Stimulated activated CD4-positive, alpha-beta T cell treated with anti-CD3 and anti-CD28 coated beads, Interleukin-15, amount 100 ng/mL, for 24 hours (primary cell): ENCODE measurements at regions not wholly inside any gene's neighbourhood (a gene's known extent, or its start where the extent isn't known, plus 50 kb on each side); places are given as distances from the start of the nearest gene placed in this dataset.
A peak's percentile ranks its signal among the peaks of the same experiment; 100 is the strongest.

Source experiments
- DNase-seq: peaks from one replicate; pipeline ENCODE4 v3.0.0-alpha.2; 2020

- DNase-seq = no peak
These were observed 254.8 kb upstream of the IRX4 start for GRCh38 chr5:2137444-2138050.

- DNase-seq = peak; percentile 5
These were observed 254.1 kb upstream of the IRX4 start for GRCh38 chr5:2136728-2137333.

DNA sequence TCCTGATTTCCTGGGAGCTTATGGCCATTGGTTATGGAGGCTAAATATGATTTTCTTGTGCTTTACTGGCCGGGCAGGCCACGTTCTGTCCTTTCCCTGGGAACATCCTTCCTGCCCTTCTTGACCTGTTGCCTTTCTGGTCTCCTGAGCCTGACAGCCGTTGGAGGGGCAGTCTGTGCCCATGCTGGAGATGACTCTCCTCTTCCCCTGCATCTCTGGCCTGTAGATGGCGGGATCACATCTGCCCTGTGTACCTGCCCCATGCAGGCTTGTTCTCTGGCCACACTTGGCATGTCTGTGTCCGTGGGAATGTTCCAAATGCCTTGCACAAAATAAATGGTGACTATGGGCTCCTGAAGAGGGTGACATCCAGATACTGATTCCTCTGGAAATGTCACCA lies 253.1 kb upstream of the IRX4 start:
- no peak for DNase-seq

DNA sequence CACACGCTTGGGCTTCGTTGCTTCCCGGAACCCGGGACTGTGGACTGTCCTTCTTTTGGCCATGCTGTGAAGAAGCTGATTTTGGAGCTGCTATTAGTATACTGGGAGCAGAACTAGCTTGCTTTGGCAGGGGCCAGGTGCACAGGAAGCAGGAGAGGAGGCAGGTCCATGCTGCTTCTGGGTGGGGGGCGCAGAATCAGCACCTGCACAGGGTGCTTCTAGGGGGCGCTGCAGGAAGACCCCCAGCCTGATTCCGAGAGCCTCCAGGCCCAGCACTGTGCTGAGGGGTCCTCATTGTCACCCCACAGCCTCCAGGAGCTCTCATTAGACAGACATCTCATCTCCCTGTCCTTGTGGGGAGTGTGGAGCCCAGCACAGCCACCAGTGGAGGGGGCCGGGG lies 252.6 kb upstream of the IRX4 start:
- no peak for DNase-seq

GRCh38 chr5:2134543-2135292 lies 252.0 kb upstream of the IRX4 start:
- DNase-seq = no peak

GRCh38 chr5:2133936-2134335 lies 251.2 kb upstream of the IRX4 start:
- no peak for DNase-seq

- no peak for DNase-seq
These were observed 250.4 kb upstream of the IRX4 start for GRCh38 chr5:2133080-2133479.

- no peak for DNase-seq
These were observed 249.7 kb upstream of the IRX4 start for GRCh38 chr5:2132497-2132847.

- DNase-seq = no peak
These were observed 249.2 kb upstream of the IRX4 start for GRCh38 chr5:2131826-2132496.

- no peak for DNase-seq
These were observed 248.5 kb upstream of the IRX4 start for GRCh38 chr5:2131196-2131595.

DNA sequence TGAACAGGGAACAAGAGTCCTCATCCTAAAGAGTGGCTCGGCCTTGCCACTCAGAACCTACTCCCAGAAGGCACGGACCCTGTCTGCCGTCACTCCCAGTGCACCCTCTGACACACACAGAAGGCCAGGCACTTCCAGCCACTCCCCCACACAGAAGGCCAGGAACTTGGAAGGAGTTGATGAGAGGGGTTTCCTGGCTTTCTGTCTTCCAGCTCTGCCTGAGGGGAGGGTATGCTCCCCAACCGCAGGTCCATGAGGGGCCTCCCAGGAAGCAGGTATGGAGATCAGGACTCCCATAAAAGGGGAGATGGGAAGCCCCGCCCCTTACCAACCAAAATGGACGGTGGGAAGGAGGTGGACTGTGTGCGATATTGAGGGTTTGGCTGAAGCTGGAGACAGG lies 247.6 kb upstream of the IRX4 start:
- no peak for DNase-seq

DNA sequence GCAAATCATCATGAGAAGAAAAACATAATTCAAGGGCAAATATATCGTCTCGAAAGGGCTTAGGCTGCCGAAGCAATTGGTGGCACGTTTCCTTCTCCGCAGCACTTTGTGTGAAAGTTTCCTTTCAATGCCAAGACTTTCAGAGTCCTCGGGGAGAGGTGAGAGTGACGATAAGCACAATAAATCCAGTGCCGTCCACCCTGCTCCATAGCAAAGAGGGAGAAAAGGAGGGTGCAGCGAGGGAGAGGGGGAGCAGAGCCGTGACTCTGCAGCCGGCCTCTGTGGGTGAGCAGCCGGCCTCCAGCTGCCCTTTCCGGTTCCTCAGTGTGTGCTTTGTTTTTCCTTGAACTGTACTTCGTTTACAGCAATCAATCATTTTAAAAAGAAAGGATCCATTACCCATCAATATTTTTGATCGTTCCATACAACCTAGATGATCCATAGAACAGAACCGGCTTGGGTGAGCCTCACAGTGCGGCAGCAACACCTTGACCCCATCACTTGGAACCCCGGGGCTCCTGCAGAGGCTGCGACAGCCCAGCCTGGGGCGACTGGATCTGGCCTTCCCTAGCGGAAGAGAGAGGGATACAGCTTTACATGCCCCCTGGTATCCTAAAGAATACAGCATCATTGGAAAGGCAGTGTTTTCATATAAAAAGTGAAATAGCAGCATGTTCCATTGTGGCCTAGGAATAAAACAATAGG lies 247.0 kb upstream of the IRX4 start:
- DNase-seq = no peak

DNA sequence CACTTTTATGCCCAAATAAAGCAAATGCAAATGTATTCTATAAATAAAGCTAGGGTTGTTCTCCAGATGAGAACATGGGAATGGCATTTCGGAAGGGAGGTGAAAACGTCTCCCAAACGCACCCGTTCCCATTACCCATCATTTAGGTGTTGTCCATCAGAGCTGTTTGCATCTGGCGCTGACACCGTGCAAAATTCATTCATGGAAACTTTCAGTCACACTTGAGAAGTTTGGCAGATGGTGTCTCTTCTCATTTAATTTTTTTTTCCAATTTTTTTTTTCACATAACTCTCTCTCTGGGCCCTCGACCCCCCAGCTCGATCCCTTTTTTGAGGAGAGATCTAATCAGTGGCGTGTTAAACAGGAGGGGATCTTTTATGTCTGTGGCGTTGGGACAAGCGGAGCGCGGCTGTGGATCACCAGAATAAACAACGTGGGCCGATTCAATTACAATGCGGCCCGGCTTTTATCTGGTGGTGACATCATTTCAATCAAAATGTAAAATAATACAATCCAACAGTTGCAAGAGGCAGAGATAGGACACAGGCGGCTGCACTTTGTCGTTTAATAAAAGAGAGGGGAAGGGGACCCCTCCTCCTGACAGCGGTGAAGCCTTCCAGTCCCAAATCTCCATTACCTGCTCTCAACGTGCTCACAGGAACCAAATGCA lies 246.1 kb upstream of the IRX4 start:
- DNase-seq = no peak

DNA sequence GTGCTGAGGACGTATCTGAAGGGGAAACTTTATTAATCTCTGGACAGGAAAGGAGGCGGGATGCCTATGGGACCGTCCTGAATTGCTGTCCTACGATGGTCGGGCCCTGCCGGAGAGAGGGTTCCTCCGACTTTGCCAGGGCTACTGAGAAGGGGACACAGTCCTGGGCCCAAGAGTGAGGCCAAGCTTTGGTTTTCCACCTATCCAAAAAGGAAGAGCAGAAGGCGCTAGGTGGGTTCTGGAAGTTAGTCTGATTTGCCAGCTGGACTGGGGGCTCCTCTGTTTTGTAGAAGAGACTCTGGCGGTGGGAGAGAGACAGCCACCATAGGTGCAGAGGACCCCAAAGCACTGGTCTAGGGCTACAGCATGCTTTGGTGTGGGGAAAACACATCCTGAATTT lies 243.8 kb upstream of the IRX4 start:
- no peak for DNase-seq

GRCh38 chr5:2125901-2126265 lies 243.2 kb upstream of the IRX4 start:
- no peak for DNase-seq

DNA sequence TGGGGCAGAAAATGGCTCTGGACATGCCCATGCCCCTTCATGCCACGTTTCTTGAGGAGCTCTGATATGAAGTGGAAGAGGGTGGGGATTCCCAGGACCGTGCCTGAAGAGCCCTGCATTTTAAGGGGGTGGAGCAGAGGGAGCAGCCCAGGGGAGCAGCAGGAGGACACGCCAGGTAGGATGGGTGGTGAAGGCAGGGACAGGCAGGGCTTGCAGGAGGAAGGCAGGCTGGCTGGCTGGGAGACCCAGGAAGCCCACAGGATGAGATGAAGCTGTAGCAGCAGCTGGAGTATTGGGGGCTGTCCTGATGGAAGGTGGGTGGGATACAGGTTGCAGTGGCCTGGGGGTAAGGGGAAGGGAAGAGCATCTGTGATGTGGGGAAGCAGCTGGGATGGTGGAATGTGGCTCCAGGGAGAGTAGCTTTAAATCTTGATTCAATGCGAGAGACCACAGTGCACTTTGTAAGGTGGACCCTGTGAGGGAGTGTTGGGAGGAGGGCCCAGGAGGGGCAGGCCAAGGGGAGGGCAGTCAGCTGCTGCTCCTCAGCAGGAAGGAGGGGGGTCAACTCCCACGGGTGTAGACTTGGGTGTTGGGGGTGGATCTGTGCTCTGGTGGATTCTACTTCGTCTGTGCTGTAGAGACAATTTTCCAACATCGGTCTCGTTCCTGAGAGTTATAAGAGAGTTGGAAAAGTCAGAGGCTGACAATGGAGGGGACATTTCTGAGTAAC lies 242.6 kb upstream of the IRX4 start:
- no peak for DNase-seq

GRCh38 chr5:2124434-2125170 lies 241.9 kb upstream of the IRX4 start:
- no peak for DNase-seq

DNA sequence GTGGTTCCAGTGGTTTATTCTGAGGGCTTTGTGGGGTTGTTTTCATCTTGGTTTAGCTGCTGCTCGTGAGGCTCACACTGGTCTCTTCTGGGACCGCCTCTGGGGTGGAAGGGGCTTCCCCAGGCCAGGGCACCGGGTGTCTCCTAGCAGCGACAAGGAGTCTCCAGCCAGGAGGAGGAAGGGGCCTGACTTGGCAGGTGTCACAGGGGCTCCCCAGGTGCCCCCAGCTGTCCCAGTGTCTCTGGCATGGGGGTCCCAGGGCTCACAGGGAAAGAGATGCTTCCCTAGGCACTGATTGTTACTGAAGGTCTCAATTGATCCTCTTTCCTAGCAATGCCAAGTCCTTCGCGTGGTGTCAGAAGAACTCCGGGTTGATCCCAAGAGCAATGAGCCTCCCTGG lies 241.1 kb upstream of the IRX4 start:
- no peak for DNase-seq

DNA sequence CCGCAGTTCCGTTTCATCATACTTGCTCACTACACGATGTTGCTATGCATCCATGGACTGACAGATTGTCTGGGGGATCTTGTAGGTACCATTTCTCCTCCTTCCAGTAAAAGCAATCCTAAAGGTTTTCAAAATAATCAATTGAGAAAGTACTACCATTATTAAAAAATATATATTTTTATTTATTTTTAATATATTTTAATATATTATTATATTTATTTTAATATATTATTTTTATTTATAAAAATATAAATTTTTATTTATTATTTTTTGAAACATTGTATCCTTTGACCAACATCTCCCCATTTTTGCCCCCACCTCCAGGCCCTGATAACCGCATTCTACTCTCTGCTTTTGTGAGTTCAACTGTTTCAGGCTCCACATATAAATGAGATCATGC lies 237.6 kb upstream of the IRX4 start:
- DNase-seq = no peak

GRCh38 chr5:2119573-2119972 lies 236.8 kb upstream of the IRX4 start:
- DNase-seq = no peak

DNA sequence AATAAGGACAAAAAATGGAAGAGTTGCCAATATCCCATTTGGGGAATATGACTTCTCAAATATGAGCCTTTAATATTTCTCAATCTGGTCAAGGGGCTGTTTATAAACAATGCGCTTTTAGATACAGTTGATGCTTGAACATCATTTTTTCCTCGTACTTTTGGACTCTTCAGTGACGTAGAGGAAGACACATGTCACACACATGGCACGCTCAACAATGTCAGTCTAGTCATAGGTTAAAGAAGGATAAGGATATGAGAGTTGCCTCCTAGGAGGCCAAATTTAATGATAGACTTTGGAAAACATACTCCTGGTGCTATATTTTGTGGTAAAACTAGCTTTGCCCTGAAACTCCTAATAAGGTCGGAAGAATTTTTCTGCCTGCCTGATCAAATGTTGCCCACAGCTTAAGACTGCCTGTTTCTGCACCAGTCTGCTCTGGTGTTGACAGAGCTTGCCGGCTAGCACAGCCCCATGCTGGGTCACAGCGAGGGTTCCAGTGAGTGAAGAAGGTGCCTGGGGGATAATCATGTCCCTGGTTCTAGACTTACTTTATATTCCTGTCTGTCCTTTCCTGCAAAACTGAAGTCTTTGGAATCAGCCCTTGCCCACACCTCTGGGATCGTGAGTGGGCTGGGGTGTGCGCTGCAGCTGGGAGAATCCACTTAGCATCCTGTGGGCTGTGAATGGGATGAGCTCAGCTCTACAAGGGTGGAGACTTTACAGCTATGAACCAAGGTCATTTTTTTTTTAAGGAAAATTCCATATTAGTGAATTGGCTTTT lies 230.8 kb upstream of the IRX4 start:
- DNase-seq = no peak
